DND-41 (cell line): ENCODE measurements at regions not wholly inside any gene's neighbourhood (a gene's known extent, or its start where the extent isn't known, plus 50 kb on each side); places are given as distances from the start of the nearest gene placed in this dataset.

Source experiments
- ATAC-seq: fragments of 200-7000 bp; cut with Tn5 transposase; 3 replicates; pipeline ENCODE4 v1.9.1; 2021; ENCODE audit warnings: low read depth; ENCODE audit not compliant: insufficient read depth
- DNase-seq: peaks from one replicate; pipeline ENCODE4 v3.0.0-alpha.2; 2020
- H2AFZ ChIP-seq: 2 replicates; pipeline ENCODE4 v1.6.0; 2012; ENCODE audit warnings: low read depth, low read length
- H3K27ac ChIP-seq: 2 replicates; pipeline ENCODE4 v1.5.1; 2012; ENCODE audit warnings: low read length, inconsistent platforms
- H3K27me3 ChIP-seq: fragments of 200-600 bp; sonication (generic); 2 replicates; pipeline ENCODE4 v1.6.0; 2012; ENCODE audit warnings: low read length, mild to moderate bottlenecking, inconsistent platforms; ENCODE audit not compliant: insufficient read depth, poor library complexity
- H3K36me3 ChIP-seq: 2 replicates; pipeline ENCODE4 v1.5.1; 2012; ENCODE audit warnings: low read length, inconsistent platforms; ENCODE audit not compliant: insufficient read depth
- H3K4me1 ChIP-seq: 2 replicates; pipeline ENCODE4 v1.5.1; 2012; ENCODE audit warnings: mild to moderate bottlenecking, low read length; ENCODE audit not compliant: insufficient read depth
- H3K4me2 ChIP-seq: 2 replicates; pipeline ENCODE4 v1.6.0; 2012; ENCODE audit warnings: mild to moderate bottlenecking, moderate library complexity, low read length, inconsistent platforms; ENCODE audit not compliant: insufficient read depth
- H3K4me3 ChIP-seq, 2 experiments: fragments of 200-600 bp in 1 of 2; shearing (Covaris generic) in 1 of 2; 2 replicates each; pipeline ENCODE4 v1.5.1; 2012 to 2016; ENCODE audit warnings: inconsistent platforms in 2 of 2, low read length in 2 of 2, mild to moderate bottlenecking in 2 of 2, low read depth in 1 of 2, moderate library complexity in 1 of 2
- H3K79me2 ChIP-seq: 2 replicates; pipeline ENCODE4 v1.6.0; 2012; ENCODE audit warnings: low read length, inconsistent platforms; ENCODE audit not compliant: insufficient read depth
- H3K9ac ChIP-seq: 2 replicates; pipeline ENCODE4 v1.6.0; 2012; ENCODE audit warnings: low read depth, mild to moderate bottlenecking, inconsistent platforms, low read length, moderate library complexity
- H3K9me3 ChIP-seq: 2 replicates; pipeline ENCODE4 v1.5.1; 2012; ENCODE audit warnings: low read length, moderate library complexity, mild to moderate bottlenecking, inconsistent platforms; ENCODE audit not compliant: insufficient read depth, severe bottlenecking
- H4K20me1 ChIP-seq: 2 replicates; pipeline ENCODE4 v1.6.0; 2012; ENCODE audit warnings: low read length; ENCODE audit not compliant: insufficient read depth
- EZH2 ChIP-seq: IDR thresholded peaks from 3 replicates; pipeline ENCODE4 v1.6.1; 2012; ENCODE audit warnings: borderline replicate concordance, low read depth, mild to moderate bottlenecking, moderate library complexity, low read length, inconsistent platforms; ENCODE audit not compliant: severe bottlenecking
- TF ChIP-seq, protein P1 (sequence below): IDR thresholded peaks from 2 replicates; pipeline ENCODE4 v1.5.1; 2012; ENCODE audit warnings: borderline replicate concordance, low read length, moderate library complexity, mild to moderate bottlenecking; ENCODE audit not compliant: poor library complexity, severe bottlenecking; ENCODE audit errors: extremely low read depth

DNA sequence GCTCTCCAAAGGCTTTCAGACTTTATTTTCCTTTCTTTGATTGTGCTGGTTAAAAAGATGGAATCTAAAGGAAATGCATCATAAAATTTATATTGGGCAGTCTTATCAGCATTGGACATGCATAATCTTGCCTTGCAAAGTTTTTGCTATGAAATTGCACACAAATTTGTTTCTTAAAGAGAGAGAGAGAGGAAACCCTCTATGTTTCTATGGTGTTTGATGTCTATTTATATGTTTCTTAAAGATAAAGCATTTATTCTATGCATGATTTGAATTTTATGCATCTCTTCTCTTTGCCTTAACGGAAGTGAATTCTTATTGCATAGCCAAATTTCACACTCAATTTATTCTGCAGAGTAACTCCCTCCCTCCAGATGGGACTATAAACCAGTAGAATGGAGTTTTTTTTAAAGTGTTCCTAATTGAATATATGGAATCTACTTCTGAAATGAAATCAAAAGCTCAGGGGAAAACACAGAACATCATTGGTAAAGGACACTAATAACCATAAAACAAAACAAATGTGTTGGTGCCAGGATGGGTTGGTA, 83.5 kb upstream of the PPARGC1A start:
- DNase-seq (no peak), ATAC-seq (no peak)
- Histone ChIP-seq H3K4me3 (no peak overlapping the region), H3K36me3 (no peaks in the 10 kb centered on the region), H4K20me1 (no peaks in the 10 kb centered on the region), H3K9me3 (no peaks in the 10 kb centered on the region), H3K27me3 (no peaks in the 10 kb centered on the region), H3K79me2 (no peaks in the 10 kb centered on the region), H3K27ac (no peak overlapping the region), H3K4me2 (no peak overlapping the region), H3K9ac (no peak overlapping the region), H2AFZ (no peak overlapping the region), H3K4me1 (no peaks in the 10 kb centered on the region)
- TF ChIP-seq, protein P1, sequence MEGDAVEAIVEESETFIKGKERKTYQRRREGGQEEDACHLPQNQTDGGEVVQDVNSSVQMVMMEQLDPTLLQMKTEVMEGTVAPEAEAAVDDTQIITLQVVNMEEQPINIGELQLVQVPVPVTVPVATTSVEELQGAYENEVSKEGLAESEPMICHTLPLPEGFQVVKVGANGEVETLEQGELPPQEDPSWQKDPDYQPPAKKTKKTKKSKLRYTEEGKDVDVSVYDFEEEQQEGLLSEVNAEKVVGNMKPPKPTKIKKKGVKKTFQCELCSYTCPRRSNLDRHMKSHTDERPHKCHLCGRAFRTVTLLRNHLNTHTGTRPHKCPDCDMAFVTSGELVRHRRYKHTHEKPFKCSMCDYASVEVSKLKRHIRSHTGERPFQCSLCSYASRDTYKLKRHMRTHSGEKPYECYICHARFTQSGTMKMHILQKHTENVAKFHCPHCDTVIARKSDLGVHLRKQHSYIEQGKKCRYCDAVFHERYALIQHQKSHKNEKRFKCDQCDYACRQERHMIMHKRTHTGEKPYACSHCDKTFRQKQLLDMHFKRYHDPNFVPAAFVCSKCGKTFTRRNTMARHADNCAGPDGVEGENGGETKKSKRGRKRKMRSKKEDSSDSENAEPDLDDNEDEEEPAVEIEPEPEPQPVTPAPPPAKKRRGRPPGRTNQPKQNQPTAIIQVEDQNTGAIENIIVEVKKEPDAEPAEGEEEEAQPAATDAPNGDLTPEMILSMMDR: no peak
- TF ChIP-seq EZH2: no peak

- Histone ChIP-seq H3K79me2 (no peaks in the 10 kb centered on the region), H3K27me3 (no peaks in the 10 kb centered on the region), H4K20me1 (no peaks in the 10 kb centered on the region), H3K9ac (no peak overlapping the region), H3K9me3 (no peaks in the 10 kb centered on the region), H3K27ac (no peak overlapping the region), H2AFZ (no peak overlapping the region), H3K4me2 (no peak overlapping the region), H3K4me1 (no peaks in the 10 kb centered on the region), H3K36me3 (no peaks in the 10 kb centered on the region), H3K4me3 (no peak overlapping the region)
- TF ChIP-seq EZH2: no peak
- TF ChIP-seq, protein P1: no peak
- ATAC-seq (no peak), DNase-seq (no peak)
Measured at GRCh38 chr4:23972805-23973204, 83.0 kb upstream of the PPARGC1A start.

DNA sequence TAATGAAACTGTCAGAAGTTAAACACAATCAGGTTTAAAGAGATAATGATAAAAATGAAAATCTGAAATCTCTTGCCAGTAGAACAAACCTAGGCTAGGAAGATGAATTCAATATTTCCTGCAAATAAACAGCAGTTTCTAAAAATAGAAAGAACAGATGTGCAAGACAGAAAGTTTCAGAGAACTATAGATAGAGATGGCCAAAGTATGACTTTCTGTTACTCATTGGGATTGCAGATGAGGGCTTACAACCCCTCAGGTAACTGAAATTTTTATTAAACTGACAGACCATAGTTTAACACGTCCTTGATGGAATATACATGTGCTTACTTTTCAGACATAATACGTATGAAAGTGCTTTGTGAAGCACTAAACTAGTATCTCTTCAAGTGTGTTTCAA, 82.3 kb upstream of the PPARGC1A start:
- no peak for ATAC-seq
- no peaks in the 10 kb centered on the region for H3K36me3 ChIP-seq
- no peak overlapping the region for H3K9ac ChIP-seq
- TF ChIP-seq EZH2: no peak
- TF ChIP-seq, protein P1: no peak
- H3K27me3 ChIP-seq: no peaks in the 10 kb centered on the region
- H4K20me1 ChIP-seq: no peaks in the 10 kb centered on the region
- no peak overlapping the region for H3K4me2 ChIP-seq
- no peaks in the 10 kb centered on the region for H3K79me2 ChIP-seq
- H3K27ac ChIP-seq: no peak overlapping the region
- H3K4me3 ChIP-seq: no peak overlapping the region
- no peaks in the 10 kb centered on the region for H3K9me3 ChIP-seq
- no peak for DNase-seq
- H3K4me1 ChIP-seq: no peaks in the 10 kb centered on the region
- H2AFZ ChIP-seq: no peak overlapping the region
